ENCODE measurements at regions not wholly inside any gene's neighbourhood (a gene's known extent, or its start where the extent isn't known, plus 50 kb on each side); places are given as distances from the start of the nearest gene placed in this dataset.

DNA sequence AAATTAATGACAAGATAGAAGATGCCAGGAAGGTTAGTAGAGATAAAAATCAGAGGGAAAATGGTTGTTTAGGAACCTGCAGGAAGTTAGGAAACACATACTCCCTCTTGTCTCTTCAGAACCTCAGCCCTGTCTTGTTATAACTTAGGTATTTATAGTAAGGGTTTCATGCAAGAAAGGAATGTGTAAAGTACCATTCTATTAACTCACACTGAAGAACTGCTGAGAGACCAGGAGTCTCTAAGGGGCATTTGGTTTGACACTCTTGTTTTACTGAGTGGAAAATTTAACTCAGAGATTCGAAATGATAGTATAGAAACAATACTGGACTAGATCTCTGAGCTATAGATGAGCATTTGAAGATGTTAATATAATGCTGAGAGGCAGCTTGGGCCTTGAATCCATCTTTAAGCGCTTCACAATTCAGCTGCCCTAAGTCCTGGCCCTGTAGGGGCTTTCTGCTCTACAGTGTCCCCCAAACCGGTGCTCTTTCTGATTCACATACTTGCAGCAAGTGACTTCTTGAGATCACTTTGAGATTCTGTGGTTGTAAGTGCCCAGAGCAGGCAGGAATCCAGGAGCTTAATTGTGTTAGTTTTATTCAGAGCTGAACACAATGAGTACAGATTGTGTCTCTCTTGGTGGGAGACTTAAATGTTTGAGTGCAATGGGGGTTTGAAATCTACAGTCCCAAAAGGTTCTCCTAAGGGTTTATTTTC, 235.0 kb upstream of the RGPD4 start:
- Mint-ChIP-seq H3K36me3 (no peaks in the 10 kb centered on the region), H3K4me1 (no peaks in the 10 kb centered on the region), H3K9me3 (peaks cover 0 to 3% of the 10 kb centered on the region in 2 donors), H3K4me3 (no peak overlapping the region), H3K27me3 (no peaks in the 10 kb centered on the region), H3K27ac (no peak overlapping the region)
- ATAC-seq (replicated peaks): no peak
- no peak for DNase-seq

DNA sequence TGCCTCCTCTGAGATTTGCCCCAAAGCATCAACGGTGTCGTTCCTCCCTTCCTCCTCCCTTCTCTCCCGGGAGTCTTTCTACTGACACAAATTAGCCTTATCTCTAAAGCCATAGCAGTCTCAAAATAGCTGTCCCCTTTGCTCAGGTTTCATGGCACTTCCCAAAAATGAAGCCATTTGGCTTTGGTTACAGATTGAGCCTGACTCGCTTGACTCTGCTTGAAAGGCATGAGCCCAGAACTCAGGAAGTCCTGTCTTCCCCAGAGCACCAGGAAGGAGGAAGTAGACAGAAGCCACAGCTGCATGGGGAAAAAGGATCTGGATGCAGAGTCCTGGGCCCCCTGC, 234.4 kb upstream of the RGPD4 start:
- no peak for DNase-seq

DNA sequence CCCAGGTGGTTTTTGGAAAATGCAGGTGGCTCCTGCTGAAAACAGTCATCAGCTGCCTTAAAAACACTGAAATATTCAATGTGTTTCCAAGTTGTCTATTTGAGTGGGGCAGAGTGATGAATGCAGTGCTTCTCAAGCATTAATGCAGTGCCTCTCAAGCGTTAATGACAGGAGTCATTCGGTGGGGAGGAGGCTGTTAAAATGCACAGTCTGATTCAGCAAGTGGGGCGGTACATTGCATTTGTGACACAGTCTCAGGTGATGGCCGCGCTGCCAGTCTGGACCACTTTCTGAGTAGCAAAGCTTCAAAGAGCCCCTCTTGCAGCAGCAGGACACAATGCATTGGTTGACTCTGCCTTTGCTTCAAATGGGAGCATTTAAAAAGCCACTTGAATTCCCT, 231.4 kb upstream of the RGPD4 start:
- DNase-seq: no peak
- Mint-ChIP-seq H3K27me3 (no peaks in the 10 kb centered on the region), H3K36me3 (no peaks in the 10 kb centered on the region), H3K4me1 (no peaks in the 10 kb centered on the region), H3K27ac (no peak overlapping the region), H3K4me3 (no peak overlapping the region), H3K9me3 (peaks cover 0 to 3% of the 10 kb centered on the region in 2 donors)
- no peak for ATAC-seq (replicated peaks)

More for the DNA sequence above, 234.4 kb upstream of the RGPD4 start:
- Mint-ChIP-seq H3K4me1 (no peaks in the 10 kb centered on the region), H3K27ac (no peak overlapping the region), H3K36me3 (no peaks in the 10 kb centered on the region), H3K27me3 (no peaks in the 10 kb centered on the region), H3K9me3 (peaks cover 0 to 3% of the 10 kb centered on the region in 2 donors), H3K4me3 (no peak overlapping the region)
- ATAC-seq (replicated peaks): no peak

DNA sequence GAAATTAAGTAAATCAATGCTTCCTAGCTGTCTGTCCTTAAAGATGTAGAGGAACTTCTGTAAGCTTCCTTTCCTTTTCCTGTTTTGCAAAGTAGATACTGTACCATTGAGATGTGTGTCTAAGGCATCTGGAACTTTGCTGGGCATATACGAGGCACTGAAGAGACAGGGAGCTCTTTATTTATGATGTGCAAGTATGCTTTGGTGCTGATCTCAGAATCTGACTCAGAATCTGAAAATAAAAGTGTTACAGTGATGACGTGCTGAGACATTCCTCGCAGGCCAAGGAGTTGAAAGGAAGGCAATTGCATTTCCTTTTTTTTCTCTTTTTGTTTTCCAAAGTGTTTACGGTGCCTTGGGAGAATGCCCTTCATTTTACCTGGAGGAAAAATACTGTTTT, 230.9 kb upstream of the RGPD4 start:
- no peak for ATAC-seq (replicated peaks)
- H3K4me1 Mint-ChIP-seq: no peaks in the 10 kb centered on the region
- H3K9me3 Mint-ChIP-seq: peaks cover 0 to 3% of the 10 kb centered on the region in 2 donors
- no peak overlapping the region for H3K4me3 Mint-ChIP-seq
- H3K27ac Mint-ChIP-seq: no peak overlapping the region
- DNase-seq: no peak
- H3K27me3 Mint-ChIP-seq: no peaks in the 10 kb centered on the region
- H3K36me3 Mint-ChIP-seq: no peaks in the 10 kb centered on the region

DNA sequence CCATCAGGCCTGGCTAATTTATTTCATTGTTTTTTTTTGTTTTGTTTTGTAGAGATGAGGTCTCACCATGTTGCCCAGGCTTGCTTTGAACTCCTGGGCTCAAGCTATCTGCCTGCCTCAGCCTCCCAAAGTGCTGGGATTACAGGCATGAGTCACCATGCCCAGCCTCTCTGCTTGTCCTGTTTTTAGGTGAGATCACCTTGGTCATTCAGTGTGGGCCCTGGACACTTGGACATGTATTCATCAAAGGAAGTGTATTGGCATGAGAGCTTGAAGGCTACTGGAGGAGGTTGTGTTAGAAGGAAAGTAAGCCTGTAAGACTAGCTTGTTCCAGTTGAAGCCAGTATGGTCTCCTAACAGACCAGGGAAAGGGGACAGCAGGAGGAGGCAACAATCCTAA, 229.2 kb upstream of the RGPD4 start:
- H3K4me1 Mint-ChIP-seq: no peaks in the 10 kb centered on the region
- no peak for DNase-seq

DNA sequence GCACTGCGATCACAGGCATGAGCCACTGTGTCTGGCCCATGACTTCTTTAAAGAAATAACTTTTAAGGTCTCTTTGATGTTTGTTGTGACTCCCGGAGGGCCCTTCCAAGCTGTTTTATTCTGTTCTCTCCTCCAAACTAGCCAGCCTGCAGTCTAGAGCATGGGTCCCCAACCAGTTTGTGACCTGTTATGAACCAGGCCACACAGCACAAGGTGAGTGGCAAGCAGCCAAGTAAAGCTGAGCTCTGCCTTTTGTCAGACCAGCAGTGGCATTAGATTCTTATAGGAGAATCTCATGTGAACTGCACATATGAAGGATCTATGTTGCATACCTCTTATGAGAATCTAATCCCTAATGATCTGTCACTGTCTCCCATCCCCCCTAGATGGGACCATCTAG, 223.9 kb upstream of the RGPD4 start:
- DNase-seq (no peak), ATAC-seq (replicated peaks) (no peak)
- peaks cover 0 to 2% of the 10 kb centered on the region in 2 donors for H3K9me3 Mint-ChIP-seq

More for the DNA sequence above, 229.2 kb upstream of the RGPD4 start:
- Mint-ChIP-seq H3K27me3 (no peaks in the 10 kb centered on the region), H3K4me3 (no peak overlapping the region), H3K27ac (no peak overlapping the region), H3K36me3 (no peaks in the 10 kb centered on the region), H3K9me3 (peaks cover 0 to 4% of the 10 kb centered on the region in 2 donors)
- no peak for ATAC-seq (replicated peaks)

DNA sequence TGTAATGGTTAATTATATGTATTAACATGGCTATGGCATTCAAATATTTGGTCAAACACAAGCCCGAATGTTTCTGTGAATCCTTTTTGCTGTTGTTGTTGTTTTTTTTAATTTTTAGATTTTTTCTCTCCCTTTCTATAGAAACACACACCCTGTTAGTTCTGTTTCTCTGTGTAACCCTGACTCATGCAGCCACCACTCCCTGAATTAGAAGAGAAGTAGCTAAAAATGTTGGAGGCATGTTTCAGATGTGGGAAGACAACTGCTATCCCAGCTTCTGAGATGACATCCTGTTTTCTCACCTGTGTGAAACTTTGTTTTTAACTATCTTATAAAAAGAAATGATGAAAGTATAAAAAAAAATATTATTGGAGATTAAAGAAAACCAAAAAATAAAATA, 219.6 kb upstream of the RGPD4 start:
- H3K9me3 Mint-ChIP-seq: no peaks in the 10 kb centered on the region
- no peaks in the 10 kb centered on the region for H3K27me3 Mint-ChIP-seq
- H3K27ac Mint-ChIP-seq: no peak overlapping the region
- no peak for DNase-seq
- no peak overlapping the region for H3K4me3 Mint-ChIP-seq
- H3K36me3 Mint-ChIP-seq: no peaks in the 10 kb centered on the region
- no peak for ATAC-seq (replicated peaks)
- no peaks in the 10 kb centered on the region for H3K4me1 Mint-ChIP-seq

More for the DNA sequence above, 223.9 kb upstream of the RGPD4 start:
- H3K4me3 Mint-ChIP-seq: no peak overlapping the region
- H3K36me3 Mint-ChIP-seq: no peaks in the 10 kb centered on the region
- no peak overlapping the region for H3K27ac Mint-ChIP-seq
- H3K27me3 Mint-ChIP-seq: no peaks in the 10 kb centered on the region
- H3K4me1 Mint-ChIP-seq: no peaks in the 10 kb centered on the region

DNA sequence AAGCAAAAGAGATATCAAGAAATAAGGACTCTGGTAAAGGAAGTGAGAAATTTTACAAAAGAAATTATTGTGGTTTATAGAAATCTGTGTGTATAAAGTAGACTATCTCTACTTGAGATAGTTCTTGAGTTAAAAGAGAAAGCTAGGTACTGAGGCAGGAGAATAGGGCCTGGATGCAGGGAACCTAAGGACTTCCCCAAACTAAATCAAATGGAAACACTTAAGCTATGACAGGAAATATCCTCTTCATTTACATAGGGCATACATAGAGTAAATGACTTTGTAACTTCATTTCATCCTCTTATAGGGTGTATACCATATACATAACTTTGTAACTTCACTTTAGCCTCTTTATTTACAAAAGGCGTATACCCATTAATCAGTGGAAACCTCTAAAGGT, 219.2 kb upstream of the RGPD4 start:
- DNase-seq: no peak
- no peak overlapping the region for H3K27ac Mint-ChIP-seq
- no peak overlapping the region for H3K4me3 Mint-ChIP-seq
- ATAC-seq (replicated peaks): no peak
- H3K27me3 Mint-ChIP-seq: no peaks in the 10 kb centered on the region
- no peaks in the 10 kb centered on the region for H3K36me3 Mint-ChIP-seq
- H3K9me3 Mint-ChIP-seq: no peaks in the 10 kb centered on the region
- H3K4me1 Mint-ChIP-seq: no peaks in the 10 kb centered on the region

DNA sequence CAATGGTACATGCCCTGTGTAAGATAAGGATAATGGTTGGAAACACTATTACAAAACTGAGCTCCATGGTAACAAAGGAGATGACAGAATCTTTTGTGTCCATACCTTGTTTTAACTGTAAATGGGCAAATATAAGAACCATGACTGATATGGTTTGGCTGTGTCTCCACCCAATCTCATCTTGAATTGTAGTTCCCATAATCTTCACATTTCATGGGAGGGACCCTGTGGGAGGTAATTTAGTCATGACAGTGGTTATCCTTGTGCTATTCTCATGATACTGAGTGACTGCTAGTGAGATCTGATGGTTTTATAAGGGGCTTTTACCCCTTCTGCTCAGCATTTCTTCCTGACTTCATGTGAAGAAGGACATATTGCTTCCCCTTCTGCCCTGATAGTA, 211.7 kb upstream of the RGPD4 start:
- Mint-ChIP-seq H3K4me1 (no peaks in the 10 kb centered on the region), H3K9me3 (peaks cover 3% of the 10 kb centered on the region in 2 donors), H3K27me3 (no peaks in the 10 kb centered on the region), H3K27ac (no peak overlapping the region), H3K4me3 (no peak overlapping the region), H3K36me3 (no peaks in the 10 kb centered on the region)
- DNase-seq (no peak), ATAC-seq (replicated peaks) (no peak)

DNA sequence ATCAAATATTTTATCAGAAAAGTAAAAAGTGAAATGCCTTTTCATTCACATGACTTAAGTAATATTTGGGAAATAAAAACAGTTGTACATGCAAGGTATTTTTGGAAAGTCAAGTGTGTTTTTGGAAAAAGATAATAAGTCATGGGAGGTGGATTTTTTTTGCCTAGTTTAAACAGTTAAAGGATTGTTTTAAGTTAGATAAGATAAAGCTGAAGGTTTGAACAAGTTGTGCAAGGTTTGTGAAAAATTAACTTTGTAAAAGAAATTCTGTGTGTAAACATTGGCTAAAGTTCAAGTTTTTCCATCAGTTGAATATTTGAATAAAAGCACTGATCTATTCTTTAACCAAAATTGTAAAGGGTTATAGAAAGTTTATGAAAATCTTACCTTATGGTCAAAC, 207.9 kb upstream of the RGPD4 start:
- no peaks in the 10 kb centered on the region for H3K36me3 Mint-ChIP-seq
- no peak overlapping the region for H3K27ac Mint-ChIP-seq
- no peaks in the 10 kb centered on the region for H3K27me3 Mint-ChIP-seq
- peaks cover 3 to 5% of the 10 kb centered on the region in 2 donors for H3K9me3 Mint-ChIP-seq
- no peak overlapping the region for H3K4me3 Mint-ChIP-seq
- DNase-seq: no peak
- ATAC-seq (replicated peaks): no peak
- no peaks in the 10 kb centered on the region for H3K4me1 Mint-ChIP-seq

DNA sequence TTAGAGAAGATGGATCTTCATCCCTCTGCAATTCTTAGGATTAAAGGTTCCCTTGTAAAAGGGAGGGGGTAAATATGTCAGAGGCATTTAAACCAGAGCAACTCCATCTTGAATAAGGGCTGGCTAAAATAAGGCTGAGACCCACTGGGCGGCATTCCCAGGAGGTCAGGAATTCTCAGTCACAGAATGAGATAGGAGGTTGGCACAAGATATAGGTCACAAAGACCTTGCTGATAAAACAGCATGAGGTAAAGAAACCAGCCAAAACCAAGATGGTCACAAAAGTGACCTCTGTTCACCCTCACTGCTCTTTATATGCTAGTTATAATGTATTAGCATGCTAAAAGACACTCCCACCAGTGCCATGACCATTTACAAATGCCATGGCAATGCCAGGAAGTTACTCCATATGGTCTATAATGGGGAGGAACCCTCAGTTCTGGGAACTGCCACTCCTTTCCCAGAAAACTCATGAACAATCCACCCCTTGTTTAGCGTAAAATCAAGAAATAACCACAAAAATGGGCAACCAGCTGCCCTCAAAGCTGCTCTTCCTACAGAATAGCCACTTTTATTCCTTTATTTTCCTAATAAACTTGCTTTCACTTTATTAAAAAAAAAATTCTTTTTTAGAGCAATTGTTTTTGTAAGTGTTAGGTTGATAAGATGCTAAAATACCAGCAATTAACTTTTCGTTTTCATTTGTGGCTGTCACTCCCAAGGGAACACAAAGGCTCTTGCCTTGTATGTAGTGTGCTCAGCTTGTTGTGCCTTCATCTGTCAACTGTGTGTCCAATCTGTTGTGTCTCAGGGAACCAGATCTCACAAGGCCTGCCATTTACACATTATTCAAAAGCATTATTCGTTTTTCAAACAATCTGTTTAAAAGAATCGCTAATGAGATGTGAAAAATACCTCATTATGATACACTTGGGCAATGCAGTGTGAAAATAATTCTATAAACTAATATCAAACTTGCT, 205.2 kb upstream of the RGPD4 start:
- DNase-seq (no peak), ATAC-seq (replicated peaks) (no peak)
- Mint-ChIP-seq H3K9me3 (peaks cover 3 to 8% of the 10 kb centered on the region in 2 donors), H3K27me3 (no peaks in the 10 kb centered on the region), H3K4me3 (no peak overlapping the region), H3K27ac (no peak overlapping the region), H3K4me1 (no peaks in the 10 kb centered on the region), H3K36me3 (no peaks in the 10 kb centered on the region)

DNA sequence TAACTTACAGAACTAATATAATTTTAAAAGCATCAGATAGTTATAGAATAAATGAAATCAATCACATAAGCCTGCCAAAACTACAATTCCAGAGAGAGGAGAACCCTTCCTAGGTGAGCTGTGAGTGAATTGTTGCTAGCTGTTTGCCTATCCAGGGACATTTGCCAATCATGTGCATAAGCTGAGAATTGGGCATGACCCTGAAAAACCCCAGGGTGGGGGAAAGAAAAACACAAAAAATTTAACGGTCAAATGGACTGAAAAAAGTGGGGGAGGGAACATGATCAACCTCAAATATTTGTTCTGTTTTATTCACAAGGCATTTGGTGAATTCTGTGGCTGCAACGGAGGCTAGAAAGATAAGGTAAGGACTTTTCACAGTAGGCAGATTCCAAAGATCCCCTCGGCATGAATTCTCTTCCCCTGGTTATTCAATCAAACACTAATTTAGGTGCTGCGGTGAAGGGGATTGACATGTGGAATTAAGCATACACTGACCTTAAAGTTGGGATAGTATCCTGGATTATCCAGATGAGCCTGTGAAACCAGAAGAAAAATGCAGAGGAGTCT, 203.9 kb upstream of the RGPD4 start:
- H3K4me1 Mint-ChIP-seq: no peaks in the 10 kb centered on the region
- no peaks in the 10 kb centered on the region for H3K36me3 Mint-ChIP-seq
- DNase-seq: no peak
- H3K9me3 Mint-ChIP-seq: peaks cover 8% of the 10 kb centered on the region in 2 donors
- H3K27ac Mint-ChIP-seq: no peak overlapping the region
- no peak for ATAC-seq (replicated peaks)
- H3K4me3 Mint-ChIP-seq: no peak overlapping the region
- no peaks in the 10 kb centered on the region for H3K27me3 Mint-ChIP-seq

DNA sequence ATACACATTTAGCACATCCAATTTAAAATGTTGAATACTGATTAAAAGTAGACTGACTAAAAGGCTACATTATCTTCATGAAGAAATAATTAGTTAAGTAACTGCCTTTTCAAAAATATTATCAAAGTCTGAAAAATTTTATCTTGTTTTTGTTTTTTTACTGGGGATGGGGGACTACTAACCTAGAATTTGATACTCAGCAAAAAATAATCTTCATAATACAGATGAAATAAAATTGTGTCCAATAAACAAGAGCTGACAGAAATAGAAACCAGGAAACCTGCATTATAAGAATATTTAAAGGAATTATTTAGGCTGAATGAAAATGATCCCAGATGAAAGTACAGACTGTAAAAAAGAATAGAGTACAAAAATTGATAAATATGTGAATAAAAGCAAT, 200.7 kb upstream of the RGPD4 start:
- H3K36me3 Mint-ChIP-seq: no peaks in the 10 kb centered on the region
- no peak for ATAC-seq (replicated peaks)
- H3K4me3 Mint-ChIP-seq: no peak overlapping the region
- no peaks in the 10 kb centered on the region for H3K27me3 Mint-ChIP-seq
- no peak for DNase-seq
- H3K4me1 Mint-ChIP-seq: no peaks in the 10 kb centered on the region
- no peak overlapping the region for H3K27ac Mint-ChIP-seq
- peaks cover 9 to 13% of the 10 kb centered on the region in 2 donors for H3K9me3 Mint-ChIP-seq

DNA sequence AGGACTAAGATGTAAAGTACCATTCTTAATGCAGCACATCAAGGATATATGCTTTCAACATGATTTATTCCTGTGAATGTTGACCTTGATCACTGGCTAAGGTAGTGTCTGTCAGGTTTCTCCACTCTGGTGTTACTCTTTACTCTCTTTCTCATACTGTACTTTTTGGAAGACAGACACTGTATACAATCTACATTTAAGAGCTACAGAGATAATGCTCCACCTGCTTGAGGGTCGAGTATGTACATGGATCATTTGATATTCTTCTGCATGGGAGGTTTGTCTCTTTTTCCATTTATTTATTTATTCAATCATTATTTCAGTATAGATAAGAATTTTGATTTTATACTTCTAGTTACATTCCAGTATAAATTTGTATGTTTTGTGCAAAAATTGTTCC, 199.5 kb upstream of the RGPD4 start:
- H3K4me3 Mint-ChIP-seq: no peak overlapping the region
- DNase-seq: no peak
- no peaks in the 10 kb centered on the region for H3K27me3 Mint-ChIP-seq
- no peaks in the 10 kb centered on the region for H3K4me1 Mint-ChIP-seq
- H3K27ac Mint-ChIP-seq: no peak overlapping the region
- no peaks in the 10 kb centered on the region for H3K36me3 Mint-ChIP-seq
- H3K9me3 Mint-ChIP-seq: peaks cover 9 to 13% of the 10 kb centered on the region in 2 donors
- no peak for ATAC-seq (replicated peaks)

DNA sequence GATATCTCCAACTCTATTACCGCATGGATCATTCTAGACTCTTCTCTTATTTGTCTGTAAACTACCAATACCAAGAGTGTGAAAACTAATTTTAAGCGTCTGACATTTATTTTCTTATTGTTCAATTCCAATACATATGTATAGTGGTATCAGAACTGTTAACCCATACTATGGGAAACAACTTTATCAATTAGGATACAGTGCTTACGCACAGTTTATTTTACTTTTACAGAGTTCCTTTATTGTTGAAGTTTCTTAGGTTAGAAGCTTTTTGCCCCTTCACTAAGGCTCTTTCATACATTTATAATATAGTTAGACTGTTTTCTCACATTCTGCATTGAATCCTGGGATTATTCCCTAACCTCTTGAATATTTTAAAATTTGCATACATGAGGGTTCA, 198.8 kb upstream of the RGPD4 start:
- DNase-seq (no peak), ATAC-seq (replicated peaks) (no peak)
- H3K27me3 Mint-ChIP-seq: no peaks in the 10 kb centered on the region
- no peak overlapping the region for H3K27ac Mint-ChIP-seq
- no peaks in the 10 kb centered on the region for H3K36me3 Mint-ChIP-seq
- peaks cover 10 to 18% of the 10 kb centered on the region in 2 donors for H3K9me3 Mint-ChIP-seq
- H3K4me1 Mint-ChIP-seq: no peaks in the 10 kb centered on the region
- H3K4me3 Mint-ChIP-seq: no peak overlapping the region
